Fibroblast of lung (primary cell): ENCODE measurements at regions not wholly inside any gene's neighbourhood (a gene's known extent, or its start where the extent isn't known, plus 50 kb on each side); places are given as distances from the start of the nearest gene placed in this dataset.

ENCODE experiments used
- DNase-seq, 2 donors: peaks; one replicate each; pipeline versions ENCODE4 v3.0.0 to v3.0.0-alpha.2; 2010; ENCODE audit warnings: low read depth in 2 of 2
- H2AFZ ChIP-seq: 2 replicates; pipeline ENCODE4 v1.5.1; 2012; ENCODE audit warnings: low read length, control low read depth, inconsistent platforms
- H3K27ac ChIP-seq: 2 replicates; pipeline ENCODE4 v1.5.1; 2011; ENCODE audit warnings: low read length, control low read depth; ENCODE audit not compliant: insufficient read depth
- H3K27me3 ChIP-seq: 2 replicates; pipeline ENCODE4 v1.5.1; 2011; ENCODE audit warnings: mild to moderate bottlenecking, low read length; ENCODE audit not compliant: control insufficient read depth, insufficient read depth
- H3K36me3 ChIP-seq: 2 replicates; pipeline ENCODE4 v1.5.1; 2011; ENCODE audit warnings: low read length; ENCODE audit not compliant: control insufficient read depth, insufficient read depth
- H3K4me1 ChIP-seq: 2 replicates; pipeline ENCODE4 v1.5.1; 2011; ENCODE audit warnings: low read length; ENCODE audit not compliant: control insufficient read depth, insufficient read depth; ENCODE audit errors: extremely low read depth
- H3K4me2 ChIP-seq: 2 replicates; pipeline ENCODE4 v1.5.1; 2011; ENCODE audit warnings: low read length, control low read depth; ENCODE audit not compliant: insufficient read depth; ENCODE audit errors: extremely low read depth
- H3K4me3 ChIP-seq, 4 experiments: fragments of 200-600 bp in 1 of 4; sonication (generic) in 1 of 4; replicated peaks in 1 of 4; 2 replicates each; pipeline ENCODE4 v1.5.1; 2011 to 2016; ENCODE audit warnings: low read length in 4 of 4, low read depth in 3 of 4, mild to moderate bottlenecking in 3 of 4, control low read depth in 2 of 4, inconsistent platforms in 1 of 4, mixed read lengths in 1 of 4; ENCODE audit not compliant: insufficient read depth in 1 of 4; ENCODE audit errors: control extremely low read depth in 1 of 4
- H3K79me2 ChIP-seq: 2 replicates; pipeline ENCODE4 v1.5.1; 2012; ENCODE audit warnings: mild to moderate bottlenecking, low read length, inconsistent platforms; ENCODE audit not compliant: control insufficient read depth, insufficient read depth
- H3K9ac ChIP-seq: 2 replicates; pipeline ENCODE4 v1.5.1; 2011; ENCODE audit warnings: mild to moderate bottlenecking, low read length, control low read depth; ENCODE audit not compliant: insufficient read depth
- H3K9me3 ChIP-seq: 2 replicates; pipeline ENCODE4 v1.5.1; 2012; ENCODE audit warnings: low read depth, low read length; ENCODE audit not compliant: control insufficient read depth, insufficient read depth
- H4K20me1 ChIP-seq: 2 replicates; pipeline ENCODE4 v1.5.1; 2011; ENCODE audit warnings: low read length; ENCODE audit not compliant: control insufficient read depth, insufficient read depth; ENCODE audit errors: extremely low read depth
- CTCF ChIP-seq, 2 donors: IDR thresholded peaks in 1 of 2; conservative IDR thresholded peaks in 1 of 2; 1 replicate in 1 of 2; 2 replicates in 1 of 2; pipeline ENCODE4 v1.5.1; 2011 to 2012; ENCODE audit warnings: low read length in 2 of 2, control low read depth in 1 of 2, inconsistent platforms in 1 of 2, low read depth in 1 of 2, mild to moderate bottlenecking in 1 of 2
- EZH2 ChIP-seq: IDR thresholded peaks from 2 replicates; pipeline ENCODE4 v1.5.1; 2012; ENCODE audit warnings: low read length, control low read depth, mild to moderate bottlenecking; ENCODE audit errors: missing control alignments

- no peaks in the 10 kb centered on the region for H3K4me1 ChIP-seq
- no peaks in the 10 kb centered on the region for H3K9me3 ChIP-seq
- DNase-seq = no peak
- no peak overlapping the region for H3K27ac ChIP-seq
- H3K9ac ChIP-seq = no peak overlapping the region
- no peaks in the 10 kb centered on the region for H4K20me1 ChIP-seq
- no peaks in the 10 kb centered on the region for H3K27me3 ChIP-seq
- no peaks in the 10 kb centered on the region for H3K36me3 ChIP-seq
- H3K79me2 ChIP-seq = no peaks in the 10 kb centered on the region
- H2AFZ ChIP-seq = no peak overlapping the region
- H3K4me3 ChIP-seq = no peak overlapping the region
- H3K4me2 ChIP-seq = no peak overlapping the region
- TF ChIP-seq CTCF (conservative IDR thresholded peaks at IDR 0.05 in 1 of 2, IDR thresholded peaks at IDR 0.05 in 1 of 2; ENCODE audit: low read depth in 1 of 2, low read length in 2 of 2) (no peak), EZH2 (no peak)
Observed at GRCh38 chr21:15330872-15331271, 266.1 kb upstream of the NRIP1 start.

- H3K4me3 ChIP-seq = no peak overlapping the region
- DNase-seq = no peak
- H4K20me1 ChIP-seq = no peaks in the 10 kb centered on the region
- no peak overlapping the region for H3K4me2 ChIP-seq
- no peaks in the 10 kb centered on the region for H3K79me2 ChIP-seq
- no peak overlapping the region for H3K9ac ChIP-seq
- no peaks in the 10 kb centered on the region for H3K27me3 ChIP-seq
- no peak overlapping the region for H3K27ac ChIP-seq
- no peaks in the 10 kb centered on the region for H3K36me3 ChIP-seq
- no peaks in the 10 kb centered on the region for H3K9me3 ChIP-seq
- H3K4me1 ChIP-seq = no peaks in the 10 kb centered on the region
- H2AFZ ChIP-seq = no peak overlapping the region
- TF ChIP-seq CTCF (conservative IDR thresholded peaks at IDR 0.05 in 1 of 2, IDR thresholded peaks at IDR 0.05 in 1 of 2; ENCODE audit: low read depth in 1 of 2, low read length in 2 of 2) (no peak), EZH2 (no peak)
Observed at GRCh38 chr21:15332572-15332971, 267.8 kb upstream of the NRIP1 start.

- Histone ChIP-seq H3K9me3 (no peaks in the 10 kb centered on the region), H3K4me1 (no peaks in the 10 kb centered on the region), H3K27me3 (no peaks in the 10 kb centered on the region), H3K9ac (no peak overlapping the region), H3K27ac (no peak overlapping the region), H3K4me2 (no peak overlapping the region), H3K36me3 (no peaks in the 10 kb centered on the region), H3K4me3 (no peak overlapping the region), H4K20me1 (no peaks in the 10 kb centered on the region), H2AFZ (no peak overlapping the region), H3K79me2 (no peaks in the 10 kb centered on the region)
- TF ChIP-seq CTCF (conservative IDR thresholded peaks at IDR 0.05 in 1 of 2, IDR thresholded peaks at IDR 0.05 in 1 of 2; ENCODE audit: low read depth in 1 of 2, low read length in 2 of 2) (no peak), EZH2 (no peak)
- no peak for DNase-seq
Observed at GRCh38 chr21:15333136-15333710, 268.4 kb upstream of the NRIP1 start.
